ENCODE measurements at regions not wholly inside any gene's neighbourhood (a gene's known extent, or its start where the extent isn't known, plus 50 kb on each side); places are given as distances from the start of the nearest gene placed in this dataset.

- H3K36me3 ChIP-seq (ENCODE audit: insufficient read depth, low read length): no peaks in the 10 kb centered on the region
- DNase-seq (no peak), ATAC-seq (ENCODE audit: insufficient read depth, low read depth) (no peak)
- no peaks in the 10 kb centered on the region for H3K27me3 ChIP-seq (ENCODE audit: insufficient read depth, low read length, poor library complexity)
- H3K4me3 ChIP-seq (ENCODE audit: low read depth in 1 of 2, low read length in 2 of 2): no peak overlapping the region
- H2AFZ ChIP-seq (ENCODE audit: low read depth, low read length): no peak overlapping the region
- H3K4me2 ChIP-seq (ENCODE audit: insufficient read depth, low read length): no peak overlapping the region
- no peaks in the 10 kb centered on the region for H3K9me3 ChIP-seq (ENCODE audit: insufficient read depth, low read length, severe bottlenecking)
- TF ChIP-seq EZH2 (IDR thresholded peaks at IDR 0.05; ENCODE audit: borderline replicate concordance, low read depth, low read length, severe bottlenecking) (no peak), CTCF (IDR thresholded peaks at IDR 0.05; ENCODE audit: borderline replicate concordance, extremely low read depth, low read length, poor library complexity, severe bottlenecking) (no peak)
- H3K79me2 ChIP-seq (ENCODE audit: insufficient read depth, low read length): no peaks in the 10 kb centered on the region
- H3K9ac ChIP-seq (ENCODE audit: low read depth, low read length): no peak overlapping the region
- no peak overlapping the region for H3K27ac ChIP-seq (ENCODE audit: low read length)
- H3K4me1 ChIP-seq (ENCODE audit: insufficient read depth, low read length): no peaks in the 10 kb centered on the region
- no peaks in the 10 kb centered on the region for H4K20me1 ChIP-seq (ENCODE audit: insufficient read depth, low read length)
Observed at GRCh38 chr5:18496041-18496440, 861.8 kb downstream of the TAF11L14 start.

GRCh38 chr5:18497089-18497488 is 862.8 kb downstream of the TAF11L14 start:
- no peak overlapping the region for H3K4me3 ChIP-seq (ENCODE audit: low read depth in 1 of 2, low read length in 2 of 2)
- H2AFZ ChIP-seq (ENCODE audit: low read depth, low read length): no peak overlapping the region
- no peak overlapping the region for H3K9ac ChIP-seq (ENCODE audit: low read depth, low read length)
- no peaks in the 10 kb centered on the region for H4K20me1 ChIP-seq (ENCODE audit: insufficient read depth, low read length)
- no peak for ATAC-seq (ENCODE audit: insufficient read depth, low read depth)
- no peak overlapping the region for H3K4me2 ChIP-seq (ENCODE audit: insufficient read depth, low read length)
- H3K27ac ChIP-seq (ENCODE audit: low read length): no peak overlapping the region
- H3K27me3 ChIP-seq (ENCODE audit: insufficient read depth, low read length, poor library complexity): no peaks in the 10 kb centered on the region
- TF ChIP-seq EZH2 (IDR thresholded peaks at IDR 0.05; ENCODE audit: borderline replicate concordance, low read depth, low read length, severe bottlenecking) (no peak), CTCF (IDR thresholded peaks at IDR 0.05; ENCODE audit: borderline replicate concordance, extremely low read depth, low read length, poor library complexity, severe bottlenecking) (no peak)
- no peak for DNase-seq
- H3K9me3 ChIP-seq (ENCODE audit: insufficient read depth, low read length, severe bottlenecking): no peaks in the 10 kb centered on the region
- no peaks in the 10 kb centered on the region for H3K4me1 ChIP-seq (ENCODE audit: insufficient read depth, low read length)
- no peaks in the 10 kb centered on the region for H3K36me3 ChIP-seq (ENCODE audit: insufficient read depth, low read length)
- no peaks in the 10 kb centered on the region for H3K79me2 ChIP-seq (ENCODE audit: insufficient read depth, low read length)

GRCh38 chr5:18503797-18504328 is 869.6 kb downstream of the TAF11L14 start:
- no peaks in the 10 kb centered on the region for H4K20me1 ChIP-seq (ENCODE audit: insufficient read depth, low read length)
- no peak overlapping the region for H2AFZ ChIP-seq (ENCODE audit: low read depth, low read length)
- no peaks in the 10 kb centered on the region for H3K79me2 ChIP-seq (ENCODE audit: insufficient read depth, low read length)
- H3K9ac ChIP-seq (ENCODE audit: low read depth, low read length): no peak overlapping the region
- H3K4me1 ChIP-seq (ENCODE audit: insufficient read depth, low read length): no peaks in the 10 kb centered on the region
- no peak for DNase-seq
- no peak overlapping the region for H3K4me2 ChIP-seq (ENCODE audit: insufficient read depth, low read length)
- no peaks in the 10 kb centered on the region for H3K9me3 ChIP-seq (ENCODE audit: insufficient read depth, low read length, severe bottlenecking)
- no peaks in the 10 kb centered on the region for H3K36me3 ChIP-seq (ENCODE audit: insufficient read depth, low read length)
- ATAC-seq (ENCODE audit: insufficient read depth, low read depth): no peak
- TF ChIP-seq CTCF (IDR thresholded peaks at IDR 0.05; ENCODE audit: borderline replicate concordance, extremely low read depth, low read length, poor library complexity, severe bottlenecking) (no peak), EZH2 (IDR thresholded peaks at IDR 0.05; ENCODE audit: borderline replicate concordance, low read depth, low read length, severe bottlenecking) (no peak)
- H3K4me3 ChIP-seq (ENCODE audit: low read depth in 1 of 2, low read length in 2 of 2): no peak overlapping the region
- H3K27ac ChIP-seq (ENCODE audit: low read length): no peak overlapping the region
- no peaks in the 10 kb centered on the region for H3K27me3 ChIP-seq (ENCODE audit: insufficient read depth, low read length, poor library complexity)

GRCh38 chr5:18507114-18507513 is 872.9 kb downstream of the TAF11L14 start:
- Histone ChIP-seq H3K36me3 (ENCODE audit: insufficient read depth, low read length) (no peaks in the 10 kb centered on the region), H3K27me3 (ENCODE audit: insufficient read depth, low read length, poor library complexity) (no peaks in the 10 kb centered on the region), H3K79me2 (ENCODE audit: insufficient read depth, low read length) (no peaks in the 10 kb centered on the region), H4K20me1 (ENCODE audit: insufficient read depth, low read length) (no peaks in the 10 kb centered on the region), H3K9me3 (ENCODE audit: insufficient read depth, low read length, severe bottlenecking) (no peaks in the 10 kb centered on the region), H3K4me3 (ENCODE audit: low read depth in 1 of 2, low read length in 2 of 2) (no peak overlapping the region), H2AFZ (ENCODE audit: low read depth, low read length) (no peak overlapping the region), H3K4me2 (ENCODE audit: insufficient read depth, low read length) (no peak overlapping the region), H3K9ac (ENCODE audit: low read depth, low read length) (no peak overlapping the region), H3K4me1 (ENCODE audit: insufficient read depth, low read length) (no peaks in the 10 kb centered on the region), H3K27ac (ENCODE audit: low read length) (no peak overlapping the region)
- DNase-seq (no peak), ATAC-seq (ENCODE audit: insufficient read depth, low read depth) (no peak)
- TF ChIP-seq EZH2 (IDR thresholded peaks at IDR 0.05; ENCODE audit: borderline replicate concordance, low read depth, low read length, severe bottlenecking) (no peak), CTCF (IDR thresholded peaks at IDR 0.05; ENCODE audit: borderline replicate concordance, extremely low read depth, low read length, poor library complexity, severe bottlenecking) (no peak)

Data from DND-41 (cell line).